NCI-H345 (cell line): ENCODE measurements at regions not wholly inside any gene's neighbourhood (a gene's known extent, or its start where the extent isn't known, plus 50 kb on each side); places are given as distances from the start of the nearest gene placed in this dataset.

Source experiments
- DNase-seq: peaks from one replicate; lab custom pipeline; 2025; lab: John Stamatoyannopoulos, UW

DNA sequence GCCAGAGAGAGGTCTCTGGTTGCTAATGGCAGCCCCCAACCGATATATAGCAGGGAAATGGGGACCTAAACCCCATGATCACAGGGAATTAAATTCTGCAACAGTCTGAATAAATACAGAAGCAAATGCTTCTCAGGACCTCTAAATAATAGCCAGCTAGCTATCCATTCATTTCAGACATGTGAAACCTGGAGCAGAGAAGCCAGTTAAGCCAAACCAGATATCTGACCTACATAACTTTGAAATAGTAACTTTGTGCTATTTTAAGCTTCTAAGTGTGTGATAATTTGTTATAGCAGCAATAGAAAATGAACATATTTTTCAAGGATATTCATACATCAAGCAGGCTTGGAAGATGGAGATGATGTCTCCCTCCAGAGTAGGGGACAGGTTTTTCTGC lies 1062.9 kb upstream of the CADM2 start:
- DNase-seq: no peak

DNA sequence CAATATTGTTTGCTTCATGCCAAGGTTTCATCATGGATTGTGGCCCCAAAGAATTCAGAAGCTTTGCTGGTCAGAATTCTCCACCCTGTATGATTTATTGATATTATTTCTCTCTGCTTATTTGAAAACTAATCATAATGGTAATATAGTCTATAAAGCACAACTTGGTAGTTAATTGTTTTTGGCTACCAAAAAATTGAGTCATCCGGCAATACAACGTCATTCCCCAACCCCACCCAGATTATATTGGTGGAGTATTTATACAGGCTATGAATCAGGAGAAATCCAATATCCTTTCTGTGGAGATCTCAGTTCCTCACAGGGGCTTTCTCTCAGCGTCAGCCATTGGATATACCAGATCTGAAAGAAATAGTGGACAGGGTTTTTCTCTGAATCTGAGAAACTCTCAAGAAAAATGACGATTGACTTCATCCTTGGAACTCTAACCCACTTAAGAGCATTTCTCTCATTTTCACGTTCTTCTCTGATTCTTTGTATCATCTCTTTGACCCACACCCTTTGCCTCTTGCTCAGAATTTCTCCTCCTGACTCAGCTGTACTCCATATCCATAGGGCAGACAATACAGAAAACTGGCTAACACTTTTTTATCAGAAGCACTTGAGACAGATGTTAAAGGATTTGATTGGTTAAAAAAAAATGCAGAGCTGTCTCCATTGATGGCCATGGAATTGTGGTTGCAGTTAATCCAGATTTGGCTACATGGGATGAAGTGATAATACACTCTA lies 1055.8 kb upstream of the CADM2 start:
- DNase-seq: no peak

DNA sequence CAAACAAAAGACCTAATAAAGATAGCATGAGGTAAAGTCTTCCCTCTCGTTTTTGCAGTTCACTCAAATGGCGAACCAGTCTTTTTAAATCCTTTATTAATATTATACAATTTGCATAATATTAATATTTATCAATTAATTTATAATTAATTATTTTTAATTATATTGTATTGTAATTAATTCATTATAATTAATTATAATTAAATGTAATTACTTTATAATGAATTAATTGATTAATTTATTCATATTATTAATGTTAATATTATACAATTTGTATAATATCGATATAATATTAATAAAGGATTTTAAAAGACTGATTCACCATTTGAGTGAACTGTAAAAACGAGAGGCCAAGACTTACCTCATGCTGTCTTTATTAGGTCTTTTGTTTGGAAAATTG lies 1045.4 kb upstream of the CADM2 start:
- no peak for DNase-seq

DNA sequence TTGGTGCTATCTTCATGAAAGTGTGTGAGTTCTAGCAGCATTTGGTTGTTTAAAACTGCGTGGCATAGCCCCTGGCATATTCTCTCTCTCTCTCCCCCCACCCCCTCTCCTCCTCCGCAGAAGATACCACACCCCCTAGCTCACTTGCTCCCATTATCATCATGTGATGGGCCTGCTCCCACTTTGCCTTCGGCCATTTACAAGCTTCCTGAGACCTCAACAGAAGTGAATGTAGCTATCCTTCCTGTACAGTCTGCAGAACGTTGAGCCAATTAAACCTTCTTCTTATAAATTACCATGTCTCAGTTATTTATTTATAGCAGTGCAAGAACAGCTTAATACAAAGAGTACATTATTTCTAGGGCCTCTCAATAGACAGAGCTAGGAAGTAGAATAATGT lies 1032.5 kb upstream of the CADM2 start:
- no peak for DNase-seq

DNA sequence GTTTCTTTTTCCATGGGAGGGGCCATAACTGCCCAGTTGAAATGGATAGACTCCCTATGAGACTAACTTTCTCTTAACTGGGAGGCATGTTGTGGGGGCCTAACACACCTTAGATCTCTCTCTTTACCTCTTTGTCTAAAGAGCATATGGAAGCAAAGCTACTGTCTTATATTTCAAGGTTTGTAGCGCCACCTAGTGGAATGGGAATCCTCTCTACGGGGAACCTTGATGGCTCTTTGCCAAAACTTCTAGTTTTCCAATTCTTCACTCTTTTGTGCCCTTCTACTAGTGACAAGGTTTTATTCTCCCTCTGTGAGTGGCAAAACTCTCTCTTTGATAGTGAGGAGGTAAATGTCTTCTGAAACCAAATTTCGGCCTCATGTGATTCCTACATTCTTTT lies 1030.4 kb upstream of the CADM2 start:
- DNase-seq: no peak

DNA sequence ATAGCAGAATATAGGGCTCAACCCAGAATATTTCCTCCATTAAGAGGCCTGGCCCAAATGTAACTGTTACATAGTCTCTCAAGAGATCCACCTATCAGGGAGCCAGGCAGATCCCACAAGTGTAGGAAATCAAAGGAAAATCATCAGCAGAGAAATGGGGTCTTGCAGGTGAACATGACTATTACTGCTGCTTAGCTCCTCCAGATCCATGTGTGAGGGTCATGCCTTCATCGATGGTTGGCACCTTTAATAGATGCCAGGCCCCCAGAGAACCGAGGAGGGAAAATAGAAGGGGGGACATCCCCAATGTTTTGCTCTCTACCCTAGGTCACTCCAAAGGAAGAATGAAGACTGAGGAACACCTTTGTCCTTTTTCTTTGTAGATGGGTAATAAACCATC lies 1029.9 kb upstream of the CADM2 start:
- DNase-seq: no peak

DNA sequence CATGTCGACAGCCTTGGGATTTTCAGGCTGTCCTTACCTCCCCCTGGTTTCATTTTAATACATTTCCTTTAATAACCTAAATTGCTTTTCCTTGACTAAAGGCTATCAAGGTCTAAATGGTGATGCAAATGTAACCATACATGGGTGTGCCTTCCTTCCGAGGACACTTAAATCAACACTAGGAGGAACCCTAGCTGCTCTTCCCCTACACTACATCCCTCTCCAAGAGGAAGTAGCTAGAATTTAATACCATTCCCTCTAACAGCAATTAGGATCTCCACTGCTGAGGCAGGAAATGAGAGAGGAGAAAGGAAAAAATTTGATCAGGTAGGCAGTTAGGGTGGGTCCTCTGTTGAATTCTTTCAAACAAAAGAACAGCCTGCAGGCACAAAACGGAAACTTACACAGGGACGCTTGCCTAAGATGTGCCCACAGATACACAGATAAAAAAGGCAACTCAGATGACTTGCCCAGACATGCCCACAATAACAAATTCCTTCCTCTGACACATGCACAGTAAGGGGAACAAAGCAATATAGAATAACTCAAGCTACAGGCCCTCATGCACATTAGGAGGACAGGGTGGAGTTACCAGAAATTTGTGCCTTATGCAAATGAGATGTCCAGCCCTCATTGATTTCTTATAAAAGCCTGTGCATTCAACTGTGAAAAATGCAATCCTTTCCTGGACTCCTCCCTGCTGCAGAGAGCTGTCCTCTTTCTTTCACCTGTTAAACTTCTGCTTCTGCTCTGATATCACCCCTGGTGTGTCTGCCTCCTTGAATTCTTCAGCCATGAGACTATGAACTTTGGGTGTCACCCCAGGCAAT lies 1024.4 kb upstream of the CADM2 start:
- DNase-seq: peak; percentile 39

DNA sequence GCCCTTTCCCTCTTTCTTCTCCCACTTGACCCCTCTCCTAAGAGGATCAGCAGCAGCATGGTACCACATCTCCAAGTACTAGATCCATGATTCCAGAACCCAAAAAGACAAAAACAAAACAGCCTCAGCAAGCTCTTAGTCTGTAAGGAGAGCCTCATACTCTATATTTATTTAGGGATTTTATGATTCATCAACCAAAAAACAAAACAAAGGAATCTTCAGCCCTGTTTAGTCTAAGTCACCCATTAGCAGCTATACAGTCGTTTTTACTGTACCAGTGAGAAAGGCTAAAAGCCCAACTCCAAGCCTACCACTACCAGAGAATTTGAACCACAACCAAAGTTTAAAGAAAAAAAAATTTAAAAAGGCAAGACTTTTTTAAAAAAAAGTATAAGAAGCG lies 1020.3 kb upstream of the CADM2 start:
- no peak for DNase-seq

DNA sequence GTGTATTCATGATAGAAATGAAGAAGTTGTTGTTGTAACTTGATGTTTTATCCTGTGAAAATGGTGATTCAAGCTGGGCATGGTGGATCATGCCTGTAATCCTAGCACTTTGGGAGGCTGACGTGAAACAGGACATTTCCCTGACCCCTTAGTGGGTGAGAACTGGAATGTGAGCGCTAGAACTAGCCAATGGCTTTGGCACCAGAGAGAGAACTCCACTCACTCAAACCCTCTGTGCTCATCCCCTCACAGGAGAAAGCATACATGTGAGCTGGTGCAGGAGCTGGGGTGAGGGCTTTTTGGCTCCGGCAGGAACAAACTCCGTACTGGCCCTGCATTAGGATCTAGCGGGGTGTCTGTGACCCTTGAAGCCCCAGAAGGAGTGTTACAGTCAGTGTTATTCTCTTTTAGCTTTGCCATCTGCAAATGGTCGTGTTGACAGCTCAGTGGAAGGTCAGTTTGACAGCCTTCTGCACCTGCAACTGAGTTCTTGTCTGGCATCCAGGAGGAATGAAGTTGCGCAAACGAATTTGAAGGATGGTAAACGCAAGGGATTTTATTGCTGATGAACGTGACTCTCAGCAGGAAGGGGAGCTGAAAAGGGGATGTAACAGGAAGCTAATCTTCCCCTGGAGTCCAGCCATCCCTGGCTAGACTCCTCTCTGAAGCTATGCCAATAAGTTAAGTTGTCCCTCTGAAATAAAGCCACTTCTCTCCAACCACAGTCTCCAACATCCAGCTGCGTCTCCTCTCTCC lies 1016.6 kb upstream of the CADM2 start:
- no peak for DNase-seq

DNA sequence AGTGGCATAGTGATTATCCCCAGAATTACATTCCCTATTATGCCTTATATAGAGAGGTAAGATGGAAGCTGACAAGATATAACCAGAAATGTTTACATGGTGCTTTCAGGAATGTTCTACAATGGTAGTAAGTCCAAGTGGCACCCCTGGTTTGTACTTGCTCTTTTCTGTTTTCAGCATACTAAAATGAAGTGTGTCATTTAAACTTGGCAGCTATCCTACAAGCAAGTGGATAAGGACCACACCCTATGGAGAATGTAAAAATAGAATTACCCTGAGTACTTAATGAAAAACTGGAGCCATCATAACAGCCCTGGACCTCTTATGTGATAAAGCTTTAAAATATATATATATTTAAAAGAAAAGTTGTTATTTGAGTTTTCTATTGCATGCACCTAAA lies 1012.7 kb upstream of the CADM2 start:
- DNase-seq: peak; percentile 14

DNA sequence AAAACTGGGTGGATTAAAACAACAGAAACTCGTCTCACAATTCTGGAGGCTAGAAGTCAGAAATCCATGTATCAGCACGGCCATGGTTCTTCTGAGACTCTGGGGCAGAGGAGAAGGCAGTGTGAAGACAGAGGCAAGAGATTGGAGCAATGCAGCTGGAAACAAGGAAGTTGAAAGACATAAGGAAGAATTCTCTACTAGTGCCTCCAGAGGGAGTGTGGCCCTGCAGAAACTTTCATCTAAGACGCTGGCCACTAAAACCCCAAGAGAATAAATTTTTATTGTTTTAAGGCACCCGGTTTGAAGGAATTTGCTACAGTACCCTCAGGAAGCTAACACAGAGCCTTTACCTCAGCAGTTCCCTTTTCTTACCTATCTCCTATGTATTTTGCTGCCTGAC lies 1012.2 kb upstream of the CADM2 start:
- DNase-seq: no peak

DNA sequence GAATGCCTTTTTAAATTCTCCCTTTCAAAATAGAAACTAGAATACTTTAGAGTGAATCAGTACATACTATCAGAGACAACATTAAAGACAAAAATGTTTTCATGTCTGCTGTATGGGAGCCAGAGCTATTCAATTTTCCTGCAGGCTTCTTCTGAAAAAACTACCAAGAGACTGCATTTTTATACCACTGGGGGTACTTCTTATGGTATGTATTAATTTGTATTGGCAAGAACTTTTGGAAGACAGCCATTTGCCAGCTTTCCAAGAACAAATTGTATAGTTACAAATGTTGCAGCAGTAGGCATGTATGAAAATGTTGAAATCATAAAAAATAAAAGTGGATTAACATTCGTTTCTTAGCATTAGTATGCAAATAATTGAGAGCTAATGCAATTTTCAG lies 1010.0 kb upstream of the CADM2 start:
- no peak for DNase-seq

DNA sequence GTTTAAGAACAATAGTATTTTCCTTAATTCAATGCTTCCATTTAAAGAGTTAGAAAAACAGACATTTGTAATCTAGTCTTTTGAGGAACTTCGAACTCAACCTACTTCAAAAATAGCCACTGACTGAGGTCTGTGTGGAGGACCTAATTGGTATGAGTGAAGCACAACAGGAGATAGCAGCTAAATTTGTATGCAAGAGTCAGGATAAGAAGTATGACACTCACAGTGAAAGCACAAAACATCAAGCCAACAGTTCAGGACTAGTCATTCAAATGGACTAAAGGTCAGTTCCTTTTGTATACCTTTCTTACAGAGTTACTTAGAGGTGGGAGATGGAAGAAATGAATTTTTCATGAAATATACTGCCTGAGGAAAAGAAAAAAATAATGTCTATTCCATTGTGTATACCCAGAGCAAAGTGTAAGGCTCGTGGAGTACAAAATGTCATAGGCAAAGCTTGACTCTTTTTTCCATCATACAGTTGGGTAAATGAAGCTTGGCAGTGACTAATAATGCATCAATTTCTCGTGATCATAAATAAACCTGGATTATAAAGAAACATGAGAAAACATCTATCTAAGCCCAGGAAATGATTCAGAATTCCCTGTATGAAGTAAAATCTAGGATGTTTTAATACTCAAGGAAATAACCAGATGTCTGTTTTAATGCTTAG lies 1005.2 kb upstream of the CADM2 start:
- DNase-seq: no peak

DNA sequence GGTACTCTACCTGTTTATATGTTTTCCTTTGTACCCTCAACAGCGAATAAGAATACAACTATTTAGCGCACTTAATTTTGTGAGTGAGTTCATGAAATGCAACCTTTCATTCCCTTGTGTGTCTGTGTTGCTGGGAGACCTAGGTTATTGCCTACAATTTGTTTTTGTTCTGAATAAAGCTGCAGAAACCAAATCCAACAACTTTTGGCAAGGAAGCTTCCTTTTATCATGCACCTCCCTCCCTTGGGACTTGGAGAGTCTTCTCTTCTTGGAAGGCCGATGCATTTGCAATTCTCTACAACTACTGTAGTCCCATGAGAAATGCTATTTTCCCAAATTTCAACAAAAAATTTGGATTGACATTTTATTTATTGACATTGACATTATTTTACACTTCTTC lies 1002.4 kb upstream of the CADM2 start:
- DNase-seq: no peak

DNA sequence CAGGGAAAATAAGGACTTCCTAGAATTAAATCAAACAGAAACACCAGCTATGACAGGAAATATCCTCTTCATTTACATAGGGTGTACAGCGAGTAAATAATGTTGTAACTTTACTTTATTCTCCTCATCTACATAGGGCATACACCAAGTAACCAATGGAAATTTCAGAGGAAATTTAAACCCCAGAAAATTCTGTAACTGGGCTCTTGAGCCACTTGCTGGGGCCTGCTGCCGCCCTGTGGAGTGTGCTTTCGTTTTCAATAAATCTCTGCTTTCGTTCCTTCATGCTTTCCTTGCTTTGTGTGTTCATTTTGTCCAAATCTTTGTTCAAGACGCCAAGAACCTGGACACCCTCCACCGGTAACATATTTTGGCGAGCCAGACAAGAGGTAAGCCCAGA lies 990.4 kb upstream of the CADM2 start:
- DNase-seq: no peak

DNA sequence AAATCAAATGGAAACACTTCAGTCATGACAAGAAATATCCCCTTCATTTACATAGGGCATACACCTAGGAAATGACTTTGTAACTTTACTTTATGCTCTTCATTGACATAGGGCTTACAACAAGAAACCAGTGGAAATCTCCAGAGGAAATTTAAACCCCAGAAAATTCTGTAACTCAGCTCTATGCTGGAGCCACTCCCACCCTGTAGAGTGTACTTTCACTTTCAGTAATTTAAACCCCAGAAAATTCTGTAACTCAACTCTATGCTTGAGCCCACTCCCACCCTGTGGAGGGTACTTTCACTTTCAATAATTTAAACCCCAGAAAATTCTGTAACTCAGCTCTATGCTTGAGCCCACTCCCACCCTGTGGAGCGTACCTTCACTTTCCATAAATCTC lies 987.1 kb upstream of the CADM2 start:
- DNase-seq: no peak

DNA sequence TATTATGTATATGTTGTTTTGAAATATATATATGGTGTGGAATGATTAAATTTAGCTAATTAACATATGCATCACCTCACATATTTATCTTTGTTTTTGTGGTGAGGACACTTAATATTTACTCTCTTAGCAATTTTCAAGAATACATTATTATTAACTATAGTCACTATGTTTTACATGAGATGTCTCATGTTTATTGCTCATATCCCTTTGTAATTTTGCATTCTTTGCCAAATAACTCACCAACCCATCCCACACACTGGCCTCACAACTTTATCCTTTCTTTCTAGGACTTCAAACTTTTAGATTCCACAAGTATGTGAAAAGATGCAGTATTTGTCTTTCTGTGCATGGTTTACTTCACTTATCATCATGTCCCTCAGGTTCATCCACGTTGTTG lies 950.2 kb upstream of the CADM2 start:
- no peak for DNase-seq

DNA sequence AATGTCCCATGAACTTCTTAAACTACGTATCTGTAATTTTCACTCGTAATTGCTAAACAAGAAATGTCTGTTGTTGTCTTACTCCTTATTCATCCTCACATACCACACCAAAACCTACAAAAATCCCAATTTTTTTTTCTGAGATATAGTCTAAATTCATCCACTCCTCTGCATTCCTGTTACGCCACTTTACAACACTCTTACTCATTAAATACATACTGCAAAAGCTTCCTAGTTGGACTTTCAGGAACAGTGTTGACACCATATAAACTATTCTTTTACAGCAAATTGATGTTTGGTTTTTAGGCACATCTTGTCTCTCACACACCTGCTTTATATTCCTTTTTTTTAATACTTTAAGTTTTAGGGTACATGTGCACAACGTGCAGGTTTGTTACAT lies 934.9 kb upstream of the CADM2 start:
- no peak for DNase-seq

DNA sequence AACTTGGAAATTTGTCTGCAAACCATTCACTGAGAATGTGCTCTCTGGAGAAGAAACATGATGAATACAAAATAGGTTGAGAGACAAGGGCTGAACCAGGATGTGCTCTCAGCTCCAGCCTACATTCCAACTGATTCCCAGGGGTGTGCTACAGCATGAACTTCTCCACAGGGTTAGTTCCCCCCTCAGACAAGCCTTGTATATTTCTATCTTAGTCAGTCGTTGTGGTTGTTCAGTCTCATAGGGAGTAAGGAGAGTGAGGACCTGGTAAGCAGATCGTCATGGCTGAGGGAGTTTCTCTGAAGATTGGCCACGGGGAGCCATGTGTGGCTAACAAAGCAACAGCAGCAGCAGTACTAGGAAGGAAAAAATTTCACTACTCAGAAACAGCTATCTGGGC lies 919.7 kb upstream of the CADM2 start:
- no peak for DNase-seq

DNA sequence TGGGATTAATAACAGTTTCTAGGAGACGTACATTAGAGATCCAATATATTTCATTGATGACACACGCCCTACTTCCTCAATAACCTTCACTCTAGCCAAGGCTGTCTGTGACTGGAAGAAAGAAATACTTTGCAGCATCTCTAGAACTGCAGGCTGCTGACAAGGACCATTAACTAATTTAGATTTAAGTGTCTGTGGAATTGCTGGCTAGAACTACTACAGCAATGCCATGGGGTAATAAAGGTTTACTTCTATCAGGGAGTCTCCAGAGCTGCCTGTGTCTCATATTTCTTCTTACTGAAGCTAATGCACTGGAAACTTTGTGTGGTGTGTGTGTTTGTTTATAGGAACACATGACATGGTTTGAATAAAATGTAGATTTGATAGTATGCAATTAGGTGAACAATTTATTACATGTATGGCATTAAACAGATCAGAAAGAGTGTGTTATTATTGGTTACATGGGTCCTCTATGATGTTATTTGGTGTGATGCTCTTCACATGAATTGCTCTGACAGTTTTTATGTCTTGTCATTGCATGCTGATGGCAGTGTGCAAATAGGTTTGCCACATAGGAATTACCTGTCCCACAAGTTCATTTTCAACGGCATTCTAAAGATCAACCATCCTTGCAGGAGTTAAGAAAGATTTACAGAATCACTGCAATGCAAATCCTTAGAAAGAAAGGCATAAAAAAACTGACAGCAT lies 916.2 kb upstream of the CADM2 start:
- no peak for DNase-seq

DNA sequence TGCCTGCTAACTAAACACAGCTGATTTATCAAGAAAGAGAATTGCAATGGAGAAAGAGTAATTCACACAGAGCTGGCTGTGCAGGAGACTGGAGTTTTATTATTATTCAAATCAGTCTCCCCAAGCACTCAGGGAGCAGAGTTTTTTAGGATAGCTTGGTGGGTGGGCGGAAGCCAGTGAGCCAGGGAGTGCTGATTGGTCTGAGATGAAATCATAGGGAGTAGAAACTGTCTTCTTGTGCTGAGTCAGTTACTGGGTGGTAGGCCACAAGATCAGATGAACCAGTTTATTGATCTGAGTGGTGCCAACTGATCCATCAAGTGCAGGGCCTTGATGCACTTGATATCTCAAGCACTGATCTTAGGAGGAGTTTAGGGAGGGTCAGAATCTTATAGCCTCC lies 891.9 kb upstream of the CADM2 start:
- DNase-seq: no peak

DNA sequence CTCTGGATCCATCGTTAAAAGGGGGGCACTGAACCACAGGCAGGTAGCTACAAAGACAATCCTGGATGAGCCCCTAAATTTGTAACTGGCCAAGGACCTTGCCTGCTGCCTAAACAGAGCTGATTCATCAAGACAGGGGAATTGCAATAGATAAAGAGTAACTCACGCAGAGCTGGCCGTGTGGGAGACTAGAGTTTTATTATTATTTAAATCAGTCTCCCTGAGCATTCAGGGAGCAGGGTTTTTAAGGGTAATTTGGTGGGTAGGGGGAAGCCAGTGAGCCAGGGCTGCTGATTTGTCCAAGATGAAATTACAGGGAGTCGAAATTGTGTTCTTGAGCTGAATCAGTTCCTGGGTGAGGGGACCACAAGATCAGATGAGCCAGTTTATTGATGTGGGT lies 885.1 kb upstream of the CADM2 start:
- DNase-seq: no peak
